K562 (cell line): ENCODE measurements at regions not wholly inside any gene's neighbourhood (a gene's known extent, or its start where the extent isn't known, plus 50 kb on each side); places are given as distances from the start of the nearest gene placed in this dataset.

ENCODE experiments used
- CUX1 ChIP-seq: fragments of 200-800 bp; sonication (Bioruptor generic); IDR thresholded peaks from 2 replicates; pipeline ENCODE4 v1.6.1; 2016; ENCODE audit warnings: missing genetic modification characterization, missing compliant biosample characterization
- E2F8 ChIP-seq: fragments of 450-650 bp; IDR thresholded peaks from 2 replicates; pipeline ENCODE4 v1.7.1; 2018; ENCODE audit warnings: mild to moderate bottlenecking, low read depth; ENCODE audit not compliant: partially characterized antibody
- ZNF407 ChIP-seq: fragments of 450-650 bp; IDR thresholded peaks from 2 replicates; pipeline ENCODE4 v1.6.1; 2016; ENCODE audit warnings: low read depth

DNA sequence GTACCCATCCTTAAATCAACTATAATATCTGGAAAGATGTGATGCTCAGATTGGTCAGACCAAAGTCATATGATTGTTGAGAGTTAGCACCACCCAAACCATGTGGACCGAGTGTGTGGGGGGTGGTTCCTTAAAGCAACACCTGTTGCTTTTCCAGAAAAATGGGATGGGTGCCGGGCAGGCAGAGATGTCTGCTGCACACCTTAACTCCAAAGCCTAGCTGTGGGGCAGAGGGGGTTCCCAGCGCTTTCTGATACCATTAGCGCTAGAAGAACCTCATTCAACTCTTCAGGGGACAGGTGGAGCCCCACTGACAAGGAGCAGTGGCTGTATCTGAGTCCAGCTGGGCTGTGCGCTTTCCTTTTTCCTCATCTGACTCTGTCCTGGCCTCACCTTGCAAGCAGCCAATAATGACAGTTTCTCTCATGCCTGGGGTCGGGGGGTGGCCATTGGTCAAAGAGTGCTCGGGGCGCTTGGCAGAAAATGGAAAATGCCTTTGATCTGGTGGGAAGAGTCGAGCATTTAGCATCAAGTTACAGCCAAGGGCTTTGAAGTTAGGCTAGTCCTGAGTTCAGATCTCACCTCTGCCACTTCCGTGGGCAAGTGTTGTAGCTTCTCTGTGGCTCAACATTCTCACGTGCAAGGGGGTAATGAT lies 82.6 kb downstream of the IRX3 start (continued):
- no peak for TF ChIP-seq CUX1
- no peak for TF ChIP-seq ZNF407
- no peak for TF ChIP-seq E2F8
